HG02973 (cell line): ENCODE measurements at regions not wholly inside any gene's neighbourhood (a gene's known extent, or its start where the extent isn't known, plus 50 kb on each side); places are given as distances from the start of the nearest gene placed in this dataset.

ENCODE experiments used
- ATAC-seq: cut with Tn5 transposase; IDR thresholded peaks from one replicate; pipeline ENCODE4 v1.9.1; 2021; ENCODE audit warnings: moderate library complexity; ENCODE audit not compliant: unreplicated experiment

DNA sequence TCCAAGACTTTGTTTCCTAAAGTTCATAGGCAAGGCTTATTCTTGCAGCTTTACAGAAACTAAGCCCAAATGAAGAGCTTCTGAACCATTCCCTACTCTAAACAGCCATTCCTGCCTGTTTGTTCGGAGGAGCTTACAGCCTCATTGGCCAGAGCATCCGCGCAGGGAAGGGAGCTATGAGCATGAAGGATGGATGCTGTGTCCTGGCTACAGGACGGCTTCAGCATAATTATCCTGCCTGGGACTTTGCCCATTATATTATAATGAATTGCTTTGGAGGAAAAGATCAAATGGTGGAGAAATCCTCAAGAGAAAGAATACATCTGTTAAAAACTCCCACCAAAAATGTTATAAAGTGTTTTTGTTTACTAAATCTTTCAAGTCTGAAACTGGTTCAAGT lies 378.2 kb upstream of the BTBD3 start:
- no peak for ATAC-seq

DNA sequence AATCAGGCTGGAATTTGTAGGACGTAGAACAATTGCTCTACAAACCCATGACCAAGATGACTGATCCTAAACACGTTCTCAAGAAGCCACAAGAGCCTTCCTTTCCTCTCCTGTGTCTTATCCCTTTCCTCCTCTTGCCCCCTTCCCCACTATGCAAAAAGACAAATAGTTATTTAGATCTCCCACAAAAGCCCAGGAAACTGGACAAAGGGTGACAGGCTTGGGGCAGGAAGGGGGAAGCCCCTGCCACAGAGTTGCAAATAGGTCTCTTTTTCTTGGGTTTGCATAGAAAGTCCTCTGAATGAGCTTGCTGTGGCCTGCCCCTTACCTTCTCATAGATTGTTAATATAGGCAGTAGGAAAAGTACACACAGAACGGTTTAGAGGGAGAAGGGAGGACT lies 377.1 kb upstream of the BTBD3 start:
- ATAC-seq: no peak

DNA sequence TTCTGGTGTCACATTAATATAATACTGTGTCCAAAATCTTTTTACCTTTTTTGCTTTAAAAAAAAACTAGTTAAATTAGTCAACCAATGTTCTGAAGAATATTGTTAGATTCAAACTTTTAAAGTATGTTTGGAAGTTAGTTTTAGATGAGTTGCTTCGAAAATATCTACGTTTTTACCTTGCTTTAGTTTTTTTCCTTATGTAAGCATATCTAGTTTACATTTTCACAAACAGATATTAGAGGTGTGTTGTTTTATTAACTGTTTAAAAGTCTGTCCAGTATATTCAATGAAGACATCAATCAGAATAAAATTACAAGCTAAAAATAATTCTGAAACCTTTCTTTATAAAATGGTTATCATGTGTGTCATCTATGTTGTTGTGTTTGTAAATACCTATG lies 375.0 kb upstream of the BTBD3 start:
- ATAC-seq: no peak

DNA sequence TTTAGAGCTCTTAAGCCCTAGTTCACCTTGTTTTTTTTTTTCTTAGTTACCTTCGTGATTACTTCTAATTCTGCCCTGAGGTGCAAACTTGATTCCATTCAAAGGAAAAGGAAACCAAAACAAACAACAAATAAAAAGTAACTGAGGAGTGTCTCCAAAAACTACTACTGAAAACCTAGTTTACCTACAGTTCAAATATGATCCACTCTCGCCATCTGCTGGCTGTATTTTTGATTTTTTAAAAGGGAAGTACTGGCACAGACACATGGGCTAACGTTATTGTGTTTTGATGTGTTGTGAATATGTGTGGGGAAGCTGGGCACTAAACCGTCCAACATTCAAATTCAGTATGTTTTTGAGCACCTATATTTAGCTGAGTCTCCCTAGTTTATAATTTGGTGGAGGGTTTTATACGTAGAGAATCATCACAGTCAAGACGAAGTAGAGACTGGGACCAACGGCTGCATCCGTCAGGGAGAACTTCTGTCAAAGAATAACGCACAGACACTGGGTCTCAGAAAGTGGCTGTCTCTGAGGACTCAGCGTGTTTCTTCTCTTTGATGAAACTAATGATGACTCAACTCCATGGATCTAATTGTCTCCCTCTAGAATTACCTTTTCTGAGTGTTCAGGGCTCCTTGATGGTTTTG lies 373.5 kb upstream of the BTBD3 start:
- ATAC-seq: no peak

DNA sequence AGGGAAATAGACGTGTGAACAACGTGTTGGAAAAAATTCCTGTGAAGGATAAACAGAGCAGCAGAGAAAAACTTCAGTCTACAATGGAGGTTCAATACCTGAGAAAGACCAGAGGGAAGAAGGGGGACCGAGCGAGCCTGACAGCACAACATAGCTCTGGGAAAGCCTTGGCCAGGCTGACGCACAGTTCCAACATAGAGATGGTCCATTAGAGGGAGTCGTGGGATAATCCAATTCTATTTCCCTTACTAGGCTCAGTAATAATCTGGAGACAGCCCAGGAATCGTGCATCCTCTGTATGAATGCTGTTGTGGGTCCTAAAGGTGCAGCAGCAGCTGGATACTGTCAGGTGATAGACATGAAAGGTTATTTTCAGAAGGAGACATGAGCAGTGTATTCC lies 370.8 kb upstream of the BTBD3 start:
- ATAC-seq: no peak

DNA sequence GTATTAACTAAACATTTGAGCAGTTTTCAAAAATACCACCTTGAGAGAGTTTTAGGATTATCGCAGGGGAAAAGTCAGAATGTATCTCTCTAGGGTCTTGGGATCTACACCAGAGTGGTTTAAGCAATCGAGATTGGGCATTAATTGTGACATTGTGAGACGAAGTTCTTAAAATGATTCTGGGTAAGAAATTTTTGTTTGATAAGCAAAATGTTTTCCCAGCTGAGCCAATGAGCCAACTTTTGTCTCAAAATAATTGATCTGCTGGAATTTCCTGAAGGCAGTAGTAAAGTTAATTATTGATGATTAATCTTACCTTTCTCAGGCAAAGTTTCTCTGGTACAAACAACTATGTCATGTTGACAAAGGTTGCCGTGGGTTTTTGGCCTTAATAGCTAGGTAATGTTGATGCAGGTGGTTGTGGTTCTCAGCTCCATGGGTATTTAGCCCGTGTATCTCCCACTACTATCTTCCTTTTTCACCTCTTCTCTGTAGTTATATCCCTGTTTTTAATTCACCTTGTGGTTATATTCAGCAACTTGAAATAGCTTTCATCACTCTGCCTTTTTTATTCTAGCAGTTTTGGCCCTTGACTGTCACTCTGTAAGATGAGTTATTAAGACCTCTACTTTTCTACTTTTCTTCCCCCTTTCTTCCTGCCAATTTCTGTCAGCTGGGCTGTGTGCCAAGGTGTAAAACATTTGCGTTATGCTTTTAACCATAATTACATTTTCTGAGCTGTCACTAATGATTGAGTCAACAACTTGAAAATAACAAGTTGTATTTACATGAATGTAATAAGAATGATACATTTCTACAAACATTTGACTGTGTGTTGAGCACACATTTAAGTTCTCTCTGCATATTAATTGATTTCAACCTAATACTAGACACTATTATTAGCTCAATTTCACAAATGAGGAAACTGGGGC lies 368.3 kb upstream of the BTBD3 start:
- no peak for ATAC-seq

DNA sequence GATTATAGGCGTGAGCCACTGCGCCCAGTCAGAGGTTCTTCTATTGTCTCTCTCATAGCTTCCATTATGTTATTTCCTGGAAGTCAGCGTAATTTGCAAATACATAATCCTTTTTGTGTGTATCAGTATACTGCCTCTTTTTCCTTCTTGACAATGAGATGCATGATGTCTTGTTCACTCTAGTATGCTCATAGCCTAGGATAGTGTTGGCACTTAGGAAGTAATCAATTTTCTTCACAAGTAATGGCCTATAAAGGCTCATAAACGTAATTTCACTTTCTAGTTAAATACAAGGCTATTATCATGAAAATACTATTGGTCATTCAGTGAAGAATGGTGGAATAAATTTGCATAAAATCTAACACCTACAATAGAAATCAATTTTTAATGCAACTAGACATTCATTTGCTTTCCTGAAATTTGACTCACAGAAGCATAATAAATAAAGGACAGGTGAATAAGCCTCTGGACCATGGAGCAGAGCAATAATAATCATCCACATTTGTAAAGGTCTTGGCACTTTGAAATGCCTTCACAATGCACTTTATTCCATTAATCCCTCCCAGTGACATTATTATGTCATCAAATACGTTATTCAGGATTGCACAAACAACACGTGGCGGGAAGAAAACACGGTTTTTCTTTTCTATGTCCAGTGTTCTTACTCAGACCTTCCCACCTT lies 366.9 kb upstream of the BTBD3 start:
- no peak for ATAC-seq

DNA sequence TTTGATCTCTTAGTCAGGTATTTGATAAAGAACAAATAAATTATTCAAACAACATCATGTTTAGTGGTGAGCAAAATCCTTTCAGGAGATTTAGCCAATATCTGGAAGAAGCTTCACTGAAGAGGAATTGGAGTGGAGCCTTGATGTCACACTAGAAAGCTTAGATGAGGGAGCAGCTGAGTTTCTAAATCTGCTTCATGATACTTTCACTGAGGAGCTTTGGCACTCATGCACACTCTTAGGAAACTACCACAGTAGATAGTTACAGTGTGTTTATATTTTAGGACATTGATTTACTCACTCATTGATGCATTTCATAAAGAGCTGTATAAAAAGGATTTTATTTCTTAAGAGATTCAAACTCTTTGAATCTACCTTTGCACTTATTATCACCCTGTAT lies 366.2 kb upstream of the BTBD3 start:
- no peak for ATAC-seq

DNA sequence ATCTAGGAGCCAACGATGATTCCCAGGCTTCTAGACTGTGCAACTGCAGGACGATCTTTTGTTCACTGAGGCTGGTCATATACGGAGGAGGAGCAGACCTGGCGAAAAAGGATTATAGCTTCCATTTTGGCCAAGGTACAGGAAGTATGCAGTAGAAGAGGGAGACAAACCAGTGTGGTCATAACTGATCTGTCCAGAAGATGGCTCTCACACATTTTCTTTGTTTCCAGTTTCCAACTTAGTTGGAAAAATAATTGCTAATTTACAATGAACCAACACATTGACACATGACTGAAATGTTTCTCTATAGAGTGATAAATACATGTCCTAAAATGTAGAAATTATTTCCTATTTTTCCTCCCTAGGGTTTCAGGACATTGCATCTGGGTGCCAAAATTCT lies 364.1 kb upstream of the BTBD3 start:
- ATAC-seq: no peak

DNA sequence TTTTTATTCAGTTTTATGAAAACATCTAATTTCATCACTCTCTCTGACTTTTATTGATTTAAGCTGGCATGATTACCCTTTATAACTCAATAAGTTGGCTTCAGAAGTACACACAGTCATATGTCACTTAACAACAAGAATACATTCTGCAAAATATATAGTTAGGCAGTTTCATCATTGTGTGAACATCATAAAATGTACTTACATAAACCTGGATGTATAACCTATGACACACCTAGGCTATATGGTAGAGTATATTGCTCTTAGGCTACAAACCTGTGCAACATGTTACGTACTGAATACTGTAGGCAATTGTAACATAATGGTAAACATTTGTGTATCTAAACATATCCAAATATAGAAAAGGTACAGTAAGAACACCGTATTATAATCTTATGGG lies 362.2 kb upstream of the BTBD3 start:
- no peak for ATAC-seq

DNA sequence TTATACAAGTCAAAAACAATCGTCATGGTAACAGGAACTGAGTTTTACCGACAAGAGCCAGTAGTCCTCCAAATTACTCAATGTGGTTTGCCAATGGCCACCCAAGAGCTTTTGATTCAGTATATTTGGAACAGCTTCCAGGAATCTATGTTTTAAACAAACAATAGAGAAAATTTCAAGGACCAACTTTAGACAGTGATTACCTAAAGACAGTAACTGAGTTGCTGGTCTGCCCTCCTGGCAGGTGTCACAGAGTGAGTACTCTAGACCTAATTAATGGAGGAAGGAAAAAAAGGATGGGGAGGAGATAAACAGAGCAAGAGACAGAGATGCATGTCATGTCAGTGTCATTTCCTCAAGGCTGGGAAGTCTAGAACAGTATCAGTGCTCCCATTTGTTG lies 361.3 kb upstream of the BTBD3 start:
- ATAC-seq: no peak

DNA sequence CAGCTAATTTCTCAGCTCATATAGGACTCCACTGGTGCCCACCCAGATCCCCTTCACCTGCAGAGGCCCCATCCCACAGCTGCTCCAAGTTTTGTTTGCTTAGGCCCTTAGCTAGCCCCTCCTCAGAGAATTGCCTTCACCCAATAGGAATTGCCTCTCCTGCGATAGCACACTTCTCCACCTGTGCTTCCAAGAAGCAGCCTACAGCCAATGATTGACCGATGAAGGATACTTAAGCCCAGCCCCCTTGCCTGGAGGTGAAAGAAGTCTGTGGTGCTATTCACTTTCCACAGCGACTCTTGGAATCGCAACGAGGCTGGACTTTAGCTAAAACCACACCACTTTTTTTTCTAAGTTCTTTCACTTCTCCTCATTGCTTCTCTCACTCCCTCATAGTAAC lies 353.2 kb upstream of the BTBD3 start:
- no peak for ATAC-seq

DNA sequence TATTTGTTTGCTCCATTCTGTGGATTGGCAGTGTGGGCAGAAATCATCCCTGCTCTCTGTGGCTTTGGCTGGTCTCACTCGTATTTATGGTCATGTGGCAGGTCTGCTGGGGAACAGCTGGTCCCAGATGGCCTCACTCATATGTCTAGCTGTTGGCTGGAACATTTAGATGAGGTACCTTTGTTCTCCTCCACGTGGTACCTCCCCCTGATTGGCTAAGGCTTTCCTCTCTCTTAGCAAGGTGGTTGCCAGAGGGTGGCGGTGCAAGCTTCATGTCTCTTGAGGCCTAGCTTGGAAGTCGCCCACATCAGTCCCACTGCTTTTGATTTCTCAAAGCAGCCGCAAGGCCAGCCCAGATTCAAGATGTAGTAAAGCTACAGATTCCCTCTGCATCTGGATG lies 348.5 kb upstream of the BTBD3 start:
- no peak for ATAC-seq

DNA sequence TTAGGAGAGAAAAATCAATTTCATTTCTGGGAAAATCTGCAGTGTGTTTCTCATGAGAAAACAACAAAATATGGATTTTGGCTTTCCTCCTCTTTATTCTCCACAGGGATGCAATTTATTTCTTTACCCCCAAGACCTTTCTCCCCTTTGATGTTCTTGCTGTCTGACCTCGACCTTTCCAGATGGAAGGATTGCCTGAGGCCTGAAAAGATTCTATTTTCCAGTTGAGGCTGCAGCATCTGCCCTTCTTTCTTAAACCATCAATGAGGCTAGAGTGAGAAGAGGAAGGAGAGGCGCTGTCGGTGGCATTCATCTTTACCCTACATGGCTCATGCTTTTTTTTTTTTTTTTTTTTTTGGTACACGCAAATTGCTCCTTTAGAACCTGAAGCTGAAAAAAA lies 344.2 kb upstream of the BTBD3 start:
- no peak for ATAC-seq

DNA sequence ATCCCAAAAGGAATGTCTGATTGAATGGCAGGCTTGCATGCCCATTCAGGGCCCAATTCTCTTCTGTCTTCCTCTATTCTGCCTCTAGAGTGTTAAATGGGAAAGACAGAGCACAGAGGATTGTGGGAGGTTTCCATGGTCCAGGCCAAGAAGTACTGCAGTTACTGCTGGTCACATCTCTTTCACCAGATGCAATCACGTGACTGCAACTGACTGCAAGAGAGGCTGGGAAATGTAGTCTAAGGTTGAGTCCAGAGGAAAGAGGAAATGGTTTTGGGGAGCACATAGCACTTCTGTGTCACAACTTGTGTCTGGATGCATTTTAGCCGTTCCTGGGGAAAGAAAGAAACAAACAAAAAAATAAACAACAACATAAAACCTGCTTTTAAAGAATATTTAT lies 336.4 kb upstream of the BTBD3 start:
- ATAC-seq: no peak

DNA sequence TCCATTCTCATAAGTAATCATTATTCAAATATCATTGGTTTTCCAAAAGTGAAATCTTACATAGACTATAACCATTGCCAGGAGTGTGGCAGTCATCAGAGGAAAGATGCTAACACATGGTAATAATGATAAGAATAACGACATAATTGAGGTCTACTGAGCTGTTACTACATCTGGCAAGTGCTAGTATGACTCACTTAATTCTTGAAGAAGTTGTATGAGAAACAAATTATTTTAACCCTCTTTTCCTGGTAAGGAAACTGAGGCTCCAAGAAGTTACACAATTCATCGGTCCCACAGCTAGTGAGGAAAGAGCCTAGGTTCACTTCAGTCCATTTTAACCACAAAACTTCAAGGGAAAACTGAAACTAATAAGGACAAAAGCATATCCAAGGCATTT lies 335.6 kb upstream of the BTBD3 start:
- ATAC-seq: no peak

DNA sequence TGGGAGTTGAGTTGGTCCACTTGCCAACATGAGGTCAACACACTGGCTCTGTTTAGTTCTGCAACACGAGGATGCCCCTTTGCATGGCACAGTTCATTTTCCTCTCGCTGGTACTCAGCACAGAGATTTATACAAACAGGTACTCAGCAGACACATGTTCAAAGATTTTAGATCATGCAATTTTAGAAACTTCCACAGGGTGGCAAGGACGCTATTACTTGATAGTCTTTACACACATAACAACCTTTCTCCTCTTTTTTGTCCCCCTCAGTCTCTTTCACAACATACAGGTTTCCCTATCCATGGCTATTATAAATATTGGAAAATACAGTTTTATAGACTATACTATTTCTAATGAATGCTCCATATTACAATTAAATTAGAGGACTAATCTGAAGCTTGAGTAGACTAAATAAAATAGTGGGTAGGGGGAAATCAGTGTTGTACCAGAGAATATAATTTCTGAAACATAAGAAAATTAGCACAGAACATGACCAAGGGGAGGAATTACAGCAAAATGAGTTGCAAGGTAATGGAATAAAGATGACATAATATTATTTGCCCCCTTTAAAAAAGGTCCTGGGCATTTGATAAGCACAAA lies 331.8 kb upstream of the BTBD3 start:
- ATAC-seq: no peak

DNA sequence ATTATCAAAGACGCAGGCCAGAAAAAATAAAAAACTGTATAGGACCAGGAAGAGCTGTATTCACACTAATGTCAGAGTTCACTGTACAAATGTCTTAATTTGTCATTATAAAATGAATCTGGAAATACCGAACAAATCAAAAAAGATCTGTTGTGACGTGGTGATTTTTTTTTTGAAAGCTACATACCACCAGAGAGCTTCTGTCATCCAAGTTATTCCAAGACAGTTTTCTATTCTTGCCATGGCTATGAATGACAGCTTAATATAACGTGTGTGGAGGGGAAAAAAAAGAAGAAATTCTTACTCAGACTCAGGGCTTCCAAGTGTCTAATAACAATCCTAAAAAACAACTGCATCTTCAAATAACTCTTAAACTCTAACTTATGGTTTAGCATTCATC lies 328.8 kb upstream of the BTBD3 start:
- no peak for ATAC-seq

DNA sequence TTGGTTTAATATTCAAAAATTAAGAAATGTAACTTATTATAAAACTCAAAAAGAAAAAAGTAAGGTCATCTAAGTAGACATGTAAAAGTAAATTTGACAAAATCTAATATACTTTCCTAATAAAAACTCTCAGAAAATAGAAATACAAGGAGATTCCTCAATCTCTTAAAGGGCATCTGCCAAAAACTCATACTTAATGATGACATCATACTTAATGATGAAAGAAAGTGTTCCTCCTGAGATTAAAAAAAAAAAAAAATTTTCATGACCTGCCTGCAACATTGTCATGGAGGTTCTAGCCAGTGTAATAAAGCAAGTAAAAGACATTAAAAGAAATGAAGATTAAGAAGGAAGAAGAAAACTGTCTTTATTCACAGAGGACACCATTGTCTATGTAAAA lies 325.7 kb upstream of the BTBD3 start:
- no peak for ATAC-seq

DNA sequence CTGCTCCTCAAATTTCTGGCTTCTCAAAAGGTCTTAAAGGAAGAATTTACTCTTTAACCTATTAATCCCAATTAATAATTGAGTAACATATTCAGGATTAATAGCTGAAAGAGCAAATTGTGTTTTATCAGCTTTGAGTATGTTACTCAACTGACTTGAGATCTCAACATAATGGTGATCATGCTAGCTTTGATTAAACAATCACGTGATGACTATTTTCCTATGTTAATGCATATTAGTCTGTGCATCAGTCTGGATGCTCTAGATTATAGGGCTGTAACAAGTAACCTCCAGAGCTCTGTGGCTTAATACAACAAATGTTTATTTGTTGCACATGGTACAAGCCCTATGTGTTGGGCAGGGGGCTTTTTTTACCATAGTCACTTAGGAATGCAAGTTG lies 313.4 kb upstream of the BTBD3 start:
- no peak for ATAC-seq

DNA sequence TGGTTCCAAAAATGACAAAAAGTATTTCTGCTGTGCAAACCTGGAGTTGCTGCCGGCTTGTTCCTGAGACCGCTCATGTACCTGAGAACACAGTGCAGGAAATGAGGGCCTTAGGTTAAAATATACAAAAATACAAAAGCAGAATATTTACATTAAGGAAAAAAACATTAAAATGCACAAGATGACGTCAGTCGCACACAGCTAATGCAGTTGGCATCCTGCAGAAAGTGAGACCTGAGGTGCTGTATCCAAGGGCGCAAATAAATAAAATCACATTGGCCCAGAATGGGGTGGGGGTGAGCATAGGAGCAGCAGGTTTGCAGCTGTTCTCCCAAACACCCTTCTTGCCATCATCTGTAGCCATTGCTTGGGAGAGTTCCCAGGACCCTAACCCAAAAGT lies 310.6 kb upstream of the BTBD3 start:
- no peak for ATAC-seq

DNA sequence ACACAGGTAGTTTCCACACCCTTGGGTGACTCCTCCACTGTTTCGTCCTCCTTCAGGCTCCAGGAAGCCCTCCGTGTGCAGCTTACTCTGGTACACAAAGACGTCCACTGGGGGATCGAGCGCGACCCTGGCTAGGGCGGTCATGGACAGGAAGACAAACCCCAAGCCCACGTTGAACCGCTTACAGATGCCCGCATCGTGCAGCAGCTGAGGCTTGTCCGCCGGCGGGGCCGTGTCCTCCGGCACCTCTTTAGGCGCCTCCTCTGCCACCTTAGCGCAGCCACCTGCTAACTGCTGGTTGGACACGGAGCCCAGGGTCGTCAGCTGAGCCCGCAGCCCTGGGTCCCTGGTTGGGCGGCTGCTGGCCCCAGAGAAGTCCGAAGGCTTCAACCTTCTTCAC lies 309.0 kb upstream of the BTBD3 start:
- ATAC-seq: no peak
